HG02884 (cell line): ENCODE measurements at regions not wholly inside any gene's neighbourhood (a gene's known extent, or its start where the extent isn't known, plus 50 kb on each side); places are given as distances from the start of the nearest gene placed in this dataset.
"Not testable (repeated sequence)": the region's sequence is repeated elsewhere in the genome, so short reads cannot be mapped to it uniquely, and the experiment has no call there.

Experiments used
- ATAC-seq: cut with Tn5 transposase; IDR thresholded peaks from one replicate; pipeline ENCODE4 v1.9.1; 2021; ENCODE audit warnings: mild to moderate bottlenecking, moderate library complexity; ENCODE audit not compliant: unreplicated experiment

DNA sequence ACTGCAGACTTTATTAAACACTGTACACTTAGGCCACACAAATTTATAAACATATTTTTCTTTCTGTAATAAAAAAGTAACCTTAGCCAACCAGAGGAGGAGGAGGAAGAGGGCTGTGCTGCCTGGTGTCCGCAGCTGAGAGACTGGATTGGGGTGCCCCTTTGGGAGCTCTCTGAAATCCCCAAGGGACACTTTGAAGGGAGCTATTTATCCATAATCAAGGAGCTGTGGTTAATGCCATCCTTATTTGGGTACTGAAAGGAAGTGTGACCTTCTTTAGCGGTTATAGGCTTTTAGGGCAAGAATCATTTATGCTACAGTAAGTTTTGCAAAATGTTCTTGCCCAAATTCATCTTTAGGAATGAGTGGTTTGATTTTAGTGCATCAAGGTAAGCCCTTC is 125.8 kb downstream of the RASSF10 start:
- ATAC-seq = no peak

DNA sequence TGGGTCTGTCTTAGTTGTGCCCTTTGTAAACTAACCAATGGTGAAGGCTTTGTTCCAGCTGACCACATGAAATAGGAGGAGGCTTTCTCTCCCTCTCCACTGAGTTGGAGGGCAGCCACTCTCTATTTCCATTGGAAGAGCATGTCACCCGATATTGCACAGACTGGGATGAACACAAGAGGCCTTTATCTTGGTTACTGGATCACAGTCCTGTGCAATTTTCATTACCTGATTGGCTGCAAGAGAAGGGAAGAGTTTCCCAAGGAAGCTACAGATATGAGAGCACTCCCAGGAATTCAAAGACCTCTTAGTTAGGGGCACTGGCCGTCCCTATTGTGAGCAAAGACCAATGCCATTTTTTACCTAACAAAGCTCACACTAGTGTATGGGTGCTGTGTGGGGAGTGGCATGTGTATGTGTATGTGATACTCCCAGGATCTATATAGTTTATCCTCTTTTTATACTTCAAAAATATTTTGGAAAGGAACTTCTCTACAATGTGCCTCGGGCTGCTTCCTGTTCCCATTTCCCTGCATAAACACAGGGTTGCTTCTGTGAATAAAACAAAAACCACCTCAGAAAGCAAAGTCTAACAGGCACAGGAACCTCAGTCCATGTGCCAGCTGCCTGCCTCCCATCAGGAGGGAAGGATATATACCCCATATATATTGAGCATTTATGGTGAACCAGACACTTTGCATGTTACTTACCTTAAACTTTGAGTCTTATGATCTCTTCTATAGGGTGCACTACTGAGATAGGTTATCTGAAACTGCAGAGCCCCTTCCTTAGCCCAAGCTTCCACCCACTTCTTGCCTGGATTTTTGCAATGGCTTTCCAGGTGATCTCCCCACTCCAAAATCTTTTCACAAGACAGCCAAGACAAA is 126.5 kb downstream of the RASSF10 start:
- ATAC-seq = no peak

DNA sequence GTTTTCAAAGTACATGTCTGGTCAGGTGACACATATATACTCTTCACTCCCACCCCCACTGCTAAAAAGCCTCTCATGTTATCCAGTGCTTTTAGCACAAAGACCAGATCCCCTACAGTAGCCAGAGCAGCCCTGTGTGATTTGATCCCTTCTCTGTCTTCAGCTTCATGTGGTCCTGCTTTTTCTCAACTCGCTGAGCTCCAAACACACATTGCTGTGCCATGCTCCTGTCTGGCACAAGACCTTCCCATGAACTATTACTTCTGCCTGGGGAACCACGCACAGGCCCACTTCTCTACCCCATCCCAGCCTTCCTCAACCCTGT is 127.1 kb downstream of the RASSF10 start:
- ATAC-seq = no peak

DNA sequence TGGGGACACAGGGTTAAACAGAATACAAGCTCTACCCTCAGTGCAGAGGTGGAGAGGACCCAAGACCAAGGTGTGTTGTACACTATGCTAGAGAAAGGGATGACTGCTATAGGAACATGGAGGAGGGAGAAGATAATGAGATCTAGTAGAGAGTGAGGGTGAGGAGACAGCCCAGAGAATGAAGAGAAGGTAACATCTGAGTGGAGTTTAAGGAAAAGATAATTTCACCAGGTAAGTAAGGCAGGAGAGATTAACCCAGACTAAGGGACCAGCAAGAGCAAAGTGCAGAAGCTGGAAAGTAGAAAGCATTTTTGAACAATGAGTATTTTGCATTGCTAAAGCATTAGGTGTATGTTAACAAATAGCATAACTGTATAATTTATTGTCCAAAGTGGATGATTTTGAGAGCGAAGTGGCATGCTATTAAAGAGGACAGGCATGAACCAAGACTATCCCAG is 128.8 kb downstream of the RASSF10 start:
- no peak for ATAC-seq

DNA sequence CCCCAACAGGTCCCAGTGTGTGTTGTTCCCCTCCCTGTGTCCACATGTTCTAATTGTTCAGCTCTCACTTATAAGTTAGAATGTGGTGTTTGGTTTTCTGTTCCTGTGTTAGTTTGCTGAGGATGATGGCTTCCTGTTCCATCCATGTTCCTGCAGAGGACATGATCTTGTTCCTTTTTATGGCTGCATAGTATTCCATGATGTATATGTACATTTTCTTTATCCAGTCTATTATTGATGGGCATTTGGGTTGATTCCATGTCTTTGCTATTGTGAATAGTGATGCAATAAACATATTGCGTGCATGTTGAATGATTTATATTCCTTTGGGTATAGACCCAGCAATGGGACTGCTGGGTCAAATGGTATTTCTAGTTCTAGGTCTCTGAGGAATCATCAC is 130.0 kb downstream of the RASSF10 start:
- not testable (repeated sequence) for ATAC-seq

DNA sequence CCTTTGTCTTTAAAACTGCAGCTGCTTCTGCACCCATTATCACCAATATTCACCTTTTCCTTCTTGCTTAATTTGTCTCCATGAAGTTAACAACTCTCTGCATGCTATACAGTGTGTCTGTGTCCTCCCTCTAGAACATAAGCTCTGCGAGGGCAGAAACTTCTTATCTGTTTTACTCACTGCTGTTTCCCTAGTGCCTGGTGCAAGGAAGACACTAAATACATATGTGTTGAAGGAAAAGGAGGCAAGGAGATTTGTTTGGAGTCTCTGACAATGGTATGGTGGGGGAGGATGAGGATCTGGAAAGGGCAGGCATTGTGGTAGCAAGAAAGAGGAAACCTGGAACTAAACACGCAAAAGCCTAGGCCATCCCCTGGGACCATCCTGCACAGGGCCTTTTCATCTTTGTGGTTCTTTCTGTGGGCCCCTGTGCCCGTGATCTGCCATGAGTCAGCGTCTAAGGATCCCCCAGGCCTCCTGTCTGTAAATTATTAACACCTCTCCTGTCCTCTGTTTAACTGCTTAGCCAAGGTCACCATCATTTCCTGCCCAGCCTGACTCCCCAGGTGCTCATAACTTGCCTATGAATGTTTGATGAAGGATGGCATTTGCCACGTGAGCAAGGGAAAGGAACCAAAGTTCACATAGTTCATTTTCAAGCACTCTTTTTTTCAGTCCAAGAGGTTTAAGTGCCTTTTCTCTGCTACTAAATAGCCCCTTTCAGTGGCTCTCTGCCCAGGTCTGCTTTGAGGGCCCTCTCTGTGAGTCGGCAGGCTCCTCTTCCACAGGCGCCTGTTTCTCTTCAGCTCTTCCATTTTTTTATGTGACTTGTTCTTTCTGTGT is 131.1 kb downstream of the RASSF10 start:
- ATAC-seq = peak; percentile 59

DNA sequence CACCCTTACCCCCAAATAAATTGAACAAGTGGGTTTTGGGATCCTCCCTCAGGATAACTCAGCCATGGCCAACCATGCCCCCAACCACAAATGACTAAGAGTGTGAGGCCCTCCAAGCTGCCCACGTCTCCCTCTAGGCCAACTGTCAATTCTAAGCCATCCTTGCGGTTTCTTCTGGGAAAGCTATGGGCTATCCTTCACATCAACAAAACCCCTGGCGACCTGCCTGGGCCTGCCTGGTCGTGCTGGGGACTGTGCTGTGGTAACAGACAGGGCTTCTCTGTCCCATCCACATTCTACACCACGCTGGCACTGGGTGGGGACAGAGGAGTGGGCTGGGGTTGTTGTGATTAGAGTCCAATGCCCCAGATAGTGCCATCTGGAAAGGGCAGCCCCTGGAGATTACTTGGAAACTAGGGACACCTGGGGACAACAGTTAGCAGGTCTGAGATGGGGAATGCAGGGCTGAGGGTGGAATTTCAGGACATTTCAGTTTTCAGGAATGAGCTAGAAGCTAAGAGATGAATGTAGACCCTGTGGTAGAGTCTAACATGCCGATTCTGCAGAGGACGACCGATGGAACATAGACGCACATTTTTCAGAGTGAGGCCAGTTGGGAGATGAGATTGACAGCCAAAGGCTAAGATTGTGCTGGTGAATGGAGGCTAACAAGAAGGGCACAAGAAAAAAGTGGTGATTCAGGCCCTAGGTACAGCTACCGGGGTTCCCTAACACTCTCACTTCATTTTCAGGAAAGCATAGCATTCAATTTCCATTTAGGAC is 131.9 kb downstream of the RASSF10 start:
- ATAC-seq = no peak

DNA sequence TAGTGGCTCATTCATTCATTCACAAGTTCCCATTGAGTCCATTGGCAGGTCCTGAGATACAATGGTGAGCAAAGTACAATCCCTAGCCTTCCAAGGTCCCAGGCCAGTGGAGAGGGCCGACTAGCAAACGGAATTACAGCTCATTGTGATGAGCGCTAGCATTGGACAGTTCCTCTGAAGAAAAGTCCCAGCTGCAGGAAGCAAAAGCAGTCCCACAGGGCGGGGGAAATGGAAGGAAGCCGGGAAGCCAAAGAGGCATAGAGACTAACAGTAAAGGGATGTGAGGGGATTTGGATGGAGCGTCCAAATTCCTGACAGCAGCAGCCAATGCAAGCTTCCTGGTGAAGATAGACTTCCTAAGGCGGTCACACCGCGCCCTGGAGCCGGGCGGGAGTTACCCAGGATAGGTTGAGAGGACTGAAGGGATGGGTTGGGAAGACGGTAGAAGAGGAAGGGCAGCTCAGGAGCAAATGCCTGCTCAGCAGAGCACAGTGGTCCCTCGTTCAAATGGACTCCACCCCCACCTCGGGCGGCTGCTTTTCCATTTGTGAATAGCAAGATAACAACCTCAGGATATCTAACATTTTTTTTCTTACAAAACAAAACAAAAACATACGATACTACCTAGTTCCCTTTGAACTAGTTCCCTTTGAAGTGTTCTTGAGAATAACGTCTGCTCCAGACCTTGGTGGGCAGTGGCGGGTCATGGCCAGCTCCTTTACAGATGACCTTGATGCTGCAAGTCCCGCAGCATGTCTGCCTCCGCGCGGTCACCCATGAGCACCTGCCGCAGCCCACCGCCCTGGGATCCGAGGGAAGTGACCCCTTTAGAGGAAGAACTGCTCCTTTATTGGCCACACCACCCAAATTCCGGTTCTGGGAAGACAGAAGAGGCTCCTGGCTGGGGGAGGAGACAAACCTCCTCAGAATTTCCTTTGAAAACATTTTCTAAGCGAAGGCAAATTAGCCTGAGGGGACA is 132.9 kb downstream of the RASSF10 start:
- no peak for ATAC-seq

DNA sequence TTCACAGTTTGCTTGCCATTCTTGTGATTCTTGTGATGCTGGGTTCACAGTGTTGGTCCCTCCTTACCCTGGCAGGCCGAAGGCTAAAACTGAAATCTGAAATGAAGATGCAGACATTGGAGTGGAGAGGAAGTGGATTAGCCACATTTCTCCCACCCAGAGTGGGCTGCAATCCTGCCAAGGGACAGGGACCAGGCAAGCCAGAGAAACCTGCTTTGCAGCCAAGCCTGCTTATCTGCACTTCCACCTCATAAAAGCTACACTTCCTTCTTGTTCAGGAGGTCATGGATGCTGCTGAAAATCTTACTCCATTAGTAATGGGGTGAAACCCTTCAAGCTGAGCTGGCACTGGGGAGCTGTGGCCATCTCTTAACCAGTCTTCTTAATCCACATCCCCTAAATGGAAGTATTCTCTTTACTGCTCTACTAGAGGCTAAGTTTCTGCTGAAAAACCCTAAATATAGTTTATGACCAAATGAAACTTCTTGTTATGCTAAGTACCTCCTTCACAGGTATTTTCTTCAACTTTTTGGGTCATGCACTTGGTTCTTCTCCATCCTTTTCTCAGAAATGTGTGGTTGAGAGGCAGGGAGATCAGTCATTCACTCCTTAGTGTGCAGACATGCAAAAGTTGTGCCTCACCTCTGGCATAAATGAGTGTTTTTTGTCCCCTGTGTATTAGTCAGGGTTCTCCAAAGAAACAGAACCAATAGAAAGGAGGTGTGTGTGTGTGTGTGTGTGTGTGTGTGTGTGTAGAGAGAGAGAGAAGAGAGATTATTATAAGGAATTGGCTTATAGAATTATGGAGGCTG is 133.9 kb upstream of the BMAL1 start:
- ATAC-seq = no peak

DNA sequence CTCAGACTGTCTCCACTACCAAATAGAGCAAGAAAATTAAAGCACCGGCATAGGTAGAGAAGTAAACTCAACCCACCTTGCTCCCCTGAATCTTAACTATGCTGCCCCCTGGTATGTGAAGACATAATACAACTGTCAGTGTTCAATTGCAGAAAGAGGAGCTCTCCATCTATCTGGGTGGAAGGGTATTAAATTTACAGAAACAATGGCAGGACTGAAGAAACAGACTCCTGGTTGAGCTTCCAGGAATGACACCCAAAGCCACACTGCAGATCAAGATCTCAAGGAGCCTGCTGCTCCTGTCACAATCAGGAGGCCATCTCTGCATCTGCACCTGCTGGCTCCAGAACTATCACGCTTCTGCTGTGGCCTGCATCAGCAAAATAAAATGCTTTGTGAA is 132.1 kb upstream of the BMAL1 start:
- ATAC-seq = no peak

DNA sequence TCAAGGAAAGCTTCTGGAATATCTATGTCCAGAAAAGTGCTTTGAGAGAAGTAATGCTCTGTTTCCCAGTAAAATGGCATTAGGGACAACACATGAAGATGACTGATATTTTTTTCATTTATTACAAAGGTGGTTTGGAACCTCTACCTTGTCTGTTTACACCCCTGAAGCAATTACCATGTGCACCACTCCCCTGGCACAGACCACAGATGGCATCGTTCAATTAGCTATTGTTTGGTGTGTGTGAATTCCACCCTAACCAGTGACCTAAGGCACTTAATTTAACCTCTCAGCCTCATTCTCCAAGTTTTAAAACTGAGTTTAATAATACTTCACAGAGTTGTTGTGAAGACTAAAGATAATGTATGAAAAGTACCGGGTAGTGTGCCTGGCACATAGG is 127.6 kb upstream of the BMAL1 start:
- no peak for ATAC-seq

DNA sequence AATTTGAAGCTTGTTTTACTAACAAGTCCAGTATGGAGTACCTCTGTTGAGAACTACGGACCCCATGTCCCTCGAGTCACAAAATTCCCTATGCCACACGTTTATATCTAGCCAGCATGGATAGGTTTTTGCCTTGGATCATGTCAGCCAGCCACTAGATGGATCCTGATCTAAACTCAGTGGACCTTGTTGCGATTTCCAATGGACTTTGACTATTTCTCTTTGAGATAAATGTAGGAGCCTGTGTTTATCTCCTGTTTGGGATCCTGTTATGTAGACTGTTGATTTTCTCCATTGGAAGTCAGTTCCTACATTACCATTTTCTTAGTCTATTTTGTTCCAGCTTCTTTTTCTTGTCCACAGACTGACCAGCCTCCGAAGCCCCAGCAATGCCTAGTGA is 127.1 kb upstream of the BMAL1 start:
- ATAC-seq = no peak

DNA sequence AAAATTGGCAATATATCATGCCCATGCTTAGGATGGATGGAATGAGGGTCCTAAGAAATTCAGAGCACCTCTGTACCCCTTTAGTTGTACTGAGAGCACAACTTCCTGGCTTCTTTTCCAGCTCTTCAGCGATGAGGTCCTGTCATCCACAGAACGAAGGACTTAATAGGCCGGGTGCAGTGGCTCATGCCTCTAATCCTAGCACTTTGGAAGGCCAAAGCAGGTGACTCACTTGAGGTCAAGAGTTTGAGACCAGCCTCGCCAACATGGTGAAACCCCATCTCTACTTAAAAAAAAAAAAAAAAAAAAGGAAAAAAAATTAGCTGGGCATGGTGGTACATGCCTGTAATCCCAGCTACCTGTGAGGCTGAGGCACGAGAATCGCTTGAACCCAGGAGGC is 125.3 kb upstream of the BMAL1 start:
- ATAC-seq = no peak

DNA sequence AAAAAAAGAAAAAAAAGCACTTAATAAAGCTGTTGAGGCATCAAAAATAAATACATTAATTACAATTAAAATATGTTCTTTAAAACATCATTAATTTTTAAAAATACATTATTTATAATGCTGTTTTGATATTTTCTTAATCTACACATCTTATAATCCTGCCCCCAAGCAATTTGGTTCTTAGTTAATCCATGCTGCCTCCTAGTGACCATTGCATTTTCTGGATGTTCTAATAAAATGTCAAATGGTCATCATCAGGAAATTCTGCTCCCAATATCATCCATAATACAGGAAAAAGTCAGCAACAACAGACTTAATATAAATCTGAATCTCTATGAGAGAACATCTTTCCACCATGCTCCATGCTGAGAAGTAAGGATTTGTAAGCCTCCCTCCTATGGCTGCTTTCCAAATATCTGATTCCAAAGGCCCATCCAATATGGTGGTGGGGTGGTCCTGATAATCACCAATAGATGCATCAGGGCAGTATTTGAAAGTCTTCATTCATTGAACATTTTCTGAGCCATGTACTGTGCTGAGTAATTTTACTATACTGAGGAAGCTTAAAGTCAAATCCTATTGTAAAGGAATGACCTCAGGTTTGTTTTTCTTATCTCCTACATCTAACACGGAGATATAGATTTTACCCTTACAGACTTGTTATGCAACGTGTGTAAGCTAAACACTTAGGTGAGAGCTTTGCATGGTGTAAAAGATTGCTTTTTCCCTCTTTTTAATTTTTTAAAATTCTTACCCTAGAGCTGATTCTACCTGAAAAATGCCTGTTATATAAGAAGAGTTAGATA is 124.7 kb upstream of the BMAL1 start:
- ATAC-seq = no peak

DNA sequence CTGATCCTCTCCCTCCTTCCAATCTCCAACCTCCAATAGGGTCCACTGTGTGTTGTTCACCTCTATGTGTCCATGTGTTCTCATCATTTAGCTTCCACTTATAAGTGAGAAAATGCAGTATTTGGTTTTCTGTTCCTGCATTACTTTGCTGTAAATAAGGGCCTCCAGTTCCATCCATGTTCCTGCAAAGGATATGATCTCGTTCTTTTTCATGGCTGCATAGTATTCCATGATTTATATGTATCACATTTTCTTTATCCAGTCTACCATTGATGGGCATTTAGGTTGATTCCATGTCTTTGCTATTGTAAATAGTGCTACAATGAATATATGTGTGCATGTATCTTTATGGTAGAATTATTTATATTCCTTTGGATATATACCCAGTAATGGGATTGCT is 123.2 kb upstream of the BMAL1 start:
- not testable (repeated sequence) for ATAC-seq

DNA sequence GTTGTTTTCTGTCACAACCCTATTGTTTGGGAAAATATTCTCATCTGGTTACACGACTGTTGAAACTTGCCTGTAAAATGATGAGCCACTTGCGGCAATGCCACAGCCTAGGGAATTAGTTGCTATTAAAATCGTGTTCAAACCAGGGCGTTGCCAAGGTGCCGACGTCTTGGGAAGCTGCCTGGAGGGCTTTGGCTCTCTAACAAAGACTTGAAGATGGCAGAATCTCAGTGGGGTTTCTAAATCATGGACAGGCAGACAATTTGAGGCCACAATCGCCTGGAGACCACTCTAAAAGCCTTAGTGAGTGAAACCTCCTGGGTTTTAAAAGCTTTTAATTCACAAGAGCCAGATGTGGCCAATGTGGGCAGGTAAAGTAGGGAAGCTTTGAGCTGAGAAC is 117.2 kb upstream of the BMAL1 start:
- no peak for ATAC-seq

DNA sequence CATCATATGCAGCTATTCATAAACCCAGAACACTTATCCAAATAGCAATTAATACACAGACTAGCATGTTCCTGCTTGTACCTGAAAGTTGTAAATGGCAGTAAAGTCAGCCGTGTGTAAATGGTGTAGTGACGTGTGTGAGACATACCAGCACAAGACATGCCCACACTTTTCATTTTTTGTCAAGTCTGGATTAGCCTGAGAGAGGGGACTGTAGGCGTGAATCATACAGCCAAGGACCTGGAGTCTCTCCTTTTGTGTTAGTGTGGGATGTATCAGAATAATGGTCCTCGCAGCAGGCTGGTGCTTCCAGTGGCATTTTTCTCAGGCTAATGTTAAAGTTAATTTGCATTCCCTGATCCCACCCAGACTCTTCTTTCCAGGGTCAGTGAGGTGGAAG is 116.8 kb upstream of the BMAL1 start:
- no peak for ATAC-seq

DNA sequence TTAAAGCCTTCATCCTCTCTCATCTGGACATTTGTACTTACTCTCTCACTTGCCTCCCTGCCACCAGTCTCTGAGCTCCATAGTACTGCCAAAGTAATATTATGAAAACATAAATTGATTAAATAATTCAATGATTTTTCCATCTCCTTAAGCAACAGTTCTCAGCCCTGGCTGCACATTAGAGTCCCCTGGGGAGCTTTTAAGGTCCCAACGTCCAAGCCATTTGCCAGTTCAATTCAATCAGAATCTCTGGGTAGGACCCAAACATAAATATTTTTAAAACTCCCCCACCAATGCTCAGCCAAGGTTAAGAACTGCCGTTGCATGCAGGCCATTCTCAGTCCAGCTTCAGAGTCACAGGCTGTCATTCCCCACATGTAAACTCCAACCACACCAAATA is 114.4 kb upstream of the BMAL1 start:
- no peak for ATAC-seq

DNA sequence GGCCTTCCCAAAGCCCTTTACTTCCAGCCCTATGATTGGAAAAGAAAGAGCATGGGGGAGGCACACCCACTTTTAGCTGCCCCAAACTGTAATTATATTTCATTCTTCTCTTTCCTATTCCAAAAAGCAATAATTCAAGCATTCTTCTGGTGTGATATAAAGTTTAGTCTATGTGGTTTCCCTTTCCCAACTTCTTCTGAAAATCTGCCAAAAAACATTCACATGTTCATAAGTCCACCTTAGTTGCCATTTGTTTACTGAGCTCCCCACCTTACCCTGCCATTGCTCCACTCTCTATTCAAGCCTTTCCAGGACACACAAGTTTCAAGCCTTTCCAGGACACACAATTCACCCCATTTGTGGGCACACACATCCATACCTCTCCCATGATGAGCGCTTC is 111.6 kb upstream of the BMAL1 start:
- no peak for ATAC-seq
